LNCaP clone FGC (cell line): ENCODE measurements at regions not wholly inside any gene's neighbourhood (a gene's known extent, or its start where the extent isn't known, plus 50 kb on each side); places are given as distances from the start of the nearest gene placed in this dataset.

Source experiments
- DNase-seq: peaks from one replicate; pipeline ENCODE4 v3.0.0-alpha.2; 2011; ENCODE audit warnings: low read depth
- H3K4me3 ChIP-seq: 2 replicates; pipeline ENCODE4 v1.5.1; 2011; ENCODE audit warnings: mild to moderate bottlenecking, low read depth, low read length, control low read depth
- TF ChIP-seq, protein P1 (sequence below): IDR thresholded peaks from 2 replicates; pipeline ENCODE4 v1.5.1; 2012; ENCODE audit warnings: mild to moderate bottlenecking; ENCODE audit not compliant: control insufficient read depth, insufficient read depth; ENCODE audit errors: extremely low read depth

DNA sequence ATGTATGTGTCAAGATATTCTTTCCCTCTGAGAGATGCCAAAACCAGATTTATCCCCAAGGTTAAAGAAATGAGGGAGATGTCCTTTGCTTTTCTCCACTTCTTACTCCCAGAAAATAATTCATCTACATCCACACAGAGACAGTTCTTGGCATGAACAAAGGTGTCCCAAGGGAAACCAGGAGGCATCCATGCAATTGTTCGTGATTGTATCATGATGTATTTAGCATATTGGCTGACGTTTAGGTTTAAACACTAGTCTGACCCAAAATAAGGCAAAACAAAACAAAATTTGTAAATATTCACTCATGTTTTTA lies 223.9 kb downstream of the C7orf25 start:
- no peak overlapping the region for H3K4me3 ChIP-seq
- TF ChIP-seq, protein P1, sequence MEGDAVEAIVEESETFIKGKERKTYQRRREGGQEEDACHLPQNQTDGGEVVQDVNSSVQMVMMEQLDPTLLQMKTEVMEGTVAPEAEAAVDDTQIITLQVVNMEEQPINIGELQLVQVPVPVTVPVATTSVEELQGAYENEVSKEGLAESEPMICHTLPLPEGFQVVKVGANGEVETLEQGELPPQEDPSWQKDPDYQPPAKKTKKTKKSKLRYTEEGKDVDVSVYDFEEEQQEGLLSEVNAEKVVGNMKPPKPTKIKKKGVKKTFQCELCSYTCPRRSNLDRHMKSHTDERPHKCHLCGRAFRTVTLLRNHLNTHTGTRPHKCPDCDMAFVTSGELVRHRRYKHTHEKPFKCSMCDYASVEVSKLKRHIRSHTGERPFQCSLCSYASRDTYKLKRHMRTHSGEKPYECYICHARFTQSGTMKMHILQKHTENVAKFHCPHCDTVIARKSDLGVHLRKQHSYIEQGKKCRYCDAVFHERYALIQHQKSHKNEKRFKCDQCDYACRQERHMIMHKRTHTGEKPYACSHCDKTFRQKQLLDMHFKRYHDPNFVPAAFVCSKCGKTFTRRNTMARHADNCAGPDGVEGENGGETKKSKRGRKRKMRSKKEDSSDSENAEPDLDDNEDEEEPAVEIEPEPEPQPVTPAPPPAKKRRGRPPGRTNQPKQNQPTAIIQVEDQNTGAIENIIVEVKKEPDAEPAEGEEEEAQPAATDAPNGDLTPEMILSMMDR, result no peak
- DNase-seq, result no peak

DNA sequence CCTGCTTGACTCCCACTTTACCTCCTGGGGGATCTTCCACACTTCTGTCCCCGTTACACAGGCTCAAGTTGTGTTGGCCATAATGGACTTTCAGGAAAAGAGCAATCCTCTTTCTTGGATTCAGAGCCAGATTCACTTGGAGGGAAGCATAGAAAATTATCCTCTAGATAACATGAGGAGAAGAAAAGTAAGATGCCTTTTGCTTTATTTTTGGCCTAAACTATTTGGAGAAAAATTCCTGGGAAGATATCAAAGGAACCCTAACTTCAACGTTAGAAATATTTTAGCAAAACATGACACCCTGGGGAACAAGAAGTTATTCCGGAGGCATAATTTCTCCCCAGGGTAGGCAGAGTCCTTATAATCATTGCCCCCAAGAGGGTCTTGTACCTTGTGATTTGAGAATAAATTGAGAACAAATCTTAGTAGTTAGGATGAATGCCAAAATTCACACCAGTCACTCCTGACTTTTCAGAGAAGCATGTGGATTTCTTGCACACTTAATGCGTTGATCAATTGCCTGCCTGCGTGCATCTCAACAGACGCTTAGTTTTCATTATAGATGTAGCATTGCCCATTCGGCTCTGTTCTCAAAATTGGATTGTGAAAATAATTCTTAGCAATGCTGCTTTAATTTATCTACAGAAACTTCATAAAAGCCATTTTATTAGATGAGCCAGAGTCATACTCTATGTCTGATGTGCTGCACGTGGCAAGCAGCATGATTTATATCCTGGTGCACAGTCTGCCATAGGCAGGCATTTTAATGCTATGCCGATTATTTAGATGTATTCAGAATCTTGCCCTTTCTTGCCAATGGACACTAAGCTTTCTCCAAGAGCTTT lies 224.4 kb downstream of the C7orf25 start:
- DNase-seq, result no peak
- TF ChIP-seq, protein P1, result no peak
- H3K4me3 ChIP-seq, result no peak overlapping the region

DNA sequence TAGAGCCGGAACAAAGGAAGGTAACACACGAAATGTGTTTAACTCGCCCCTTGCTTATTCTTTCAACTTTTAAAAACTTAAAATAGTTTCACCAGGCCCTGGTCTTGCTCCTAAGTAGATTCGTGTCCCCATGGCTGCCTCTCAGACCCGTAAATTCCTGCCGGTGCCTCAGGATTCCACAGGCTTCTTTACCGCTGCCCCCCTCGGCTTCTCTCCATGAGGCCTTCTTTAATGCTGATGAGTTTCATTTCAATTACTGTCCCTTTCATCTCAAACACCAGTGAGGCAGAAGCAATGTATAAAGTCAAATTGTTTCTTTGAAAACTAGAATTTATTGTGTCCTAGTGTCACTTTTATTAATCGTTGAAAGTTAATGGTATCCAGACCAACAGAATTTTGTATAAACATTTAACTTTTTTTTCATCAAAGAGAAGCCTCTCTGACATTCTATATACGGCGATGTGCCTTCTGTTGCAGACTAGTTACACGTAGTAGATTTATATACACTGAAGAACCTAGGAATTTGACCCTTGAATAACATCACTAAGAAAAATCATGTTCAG lies 225.2 kb downstream of the C7orf25 start:
- H3K4me3 ChIP-seq, result no peak overlapping the region
- TF ChIP-seq, protein P1, result no peak
- no peak for DNase-seq

DNA sequence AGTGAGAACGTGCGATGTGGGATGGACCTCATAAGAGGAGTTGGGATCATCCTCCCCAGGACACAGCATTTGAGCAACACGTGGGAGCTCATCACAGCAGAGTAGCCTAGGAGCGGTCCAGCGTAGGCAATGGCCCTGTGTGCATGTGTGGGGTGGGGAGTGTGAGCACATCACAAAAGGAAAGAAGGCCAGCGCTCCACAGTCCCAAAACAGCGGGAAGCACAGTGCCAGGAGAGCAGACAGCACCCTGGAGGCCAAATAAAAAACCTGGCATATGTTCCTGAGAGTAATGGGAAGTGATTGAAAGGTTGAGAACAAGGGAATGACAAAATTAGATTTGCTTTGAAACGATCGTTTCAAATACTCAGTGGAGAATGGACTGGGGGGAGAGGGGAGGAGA lies 226.0 kb downstream of the C7orf25 start:
- no peak overlapping the region for H3K4me3 ChIP-seq
- TF ChIP-seq, protein P1, result no peak
- no peak for DNase-seq

DNA sequence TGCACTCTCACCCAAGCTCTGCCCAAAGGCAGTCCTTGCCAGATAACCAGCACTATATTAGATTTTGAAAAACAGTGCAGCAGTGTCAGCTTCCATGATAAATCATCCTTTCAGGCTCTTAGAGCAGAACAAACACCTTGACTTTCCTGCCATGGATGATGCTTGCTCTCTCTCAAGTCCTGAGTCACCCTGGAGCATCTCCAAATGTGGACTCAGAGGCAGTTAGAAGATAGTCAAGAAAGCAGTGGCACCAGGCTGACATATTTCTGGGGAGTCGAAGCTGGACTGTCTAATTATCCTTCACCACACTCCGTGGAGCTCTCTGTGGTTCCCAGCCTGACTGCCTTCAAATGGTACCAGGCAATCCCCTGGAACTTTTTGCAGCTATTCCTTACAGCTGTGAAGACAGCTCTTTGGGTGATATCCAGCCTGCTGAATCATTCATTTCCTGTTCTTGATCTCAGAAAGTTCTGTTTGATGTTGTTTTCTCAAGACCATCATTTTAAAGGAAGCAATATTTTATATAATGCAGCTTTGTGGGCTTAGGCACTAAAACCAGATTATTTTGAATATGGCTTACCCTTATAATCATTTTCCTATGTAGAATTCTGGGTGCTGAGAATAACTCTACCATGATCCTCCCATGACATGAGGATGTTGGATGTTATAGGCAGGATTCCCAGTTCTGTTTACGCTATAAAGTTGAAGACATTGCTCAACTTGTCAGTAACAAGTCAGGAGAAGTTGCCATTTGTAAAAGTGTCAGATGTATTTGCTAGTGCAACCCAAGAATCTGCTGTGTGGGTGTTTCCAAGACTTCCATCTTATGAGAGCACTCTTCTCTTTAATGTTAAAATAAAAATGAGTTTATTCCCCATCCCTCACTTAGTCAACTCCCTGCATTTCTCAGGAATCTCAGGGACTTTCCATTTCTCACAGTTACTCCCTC lies 233.8 kb downstream of the C7orf25 start:
- TF ChIP-seq, protein P1, result no peak
- DNase-seq, result no peak

DNA sequence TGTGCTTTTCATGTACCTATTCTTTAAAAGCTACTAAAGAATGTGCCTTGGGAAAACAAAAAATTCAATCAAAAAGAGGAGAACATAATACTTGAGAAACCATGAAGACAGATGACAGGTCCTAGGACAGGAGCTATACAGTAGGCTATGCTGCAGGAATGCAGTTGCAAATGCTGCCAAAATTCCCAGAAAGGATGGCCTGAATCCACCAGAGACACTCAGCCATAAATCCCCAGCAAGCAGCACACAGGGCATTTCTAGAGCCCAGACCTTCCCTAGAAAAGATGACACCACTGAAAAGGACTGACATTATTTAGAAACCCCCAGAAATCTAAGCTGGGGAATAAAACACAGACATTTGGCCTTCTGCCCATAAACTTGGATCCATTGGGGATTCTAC lies 237.3 kb downstream of the C7orf25 start:
- TF ChIP-seq, protein P1, result no peak
- no peak overlapping the region for H3K4me3 ChIP-seq
- DNase-seq, result no peak

More for the DNA sequence above, 233.8 kb downstream of the C7orf25 start:
- no peak overlapping the region for H3K4me3 ChIP-seq
